ENCODE measurements at regions not wholly inside any gene's neighbourhood (a gene's known extent, or its start where the extent isn't known, plus 50 kb on each side); places are given as distances from the start of the nearest gene placed in this dataset.

DNA sequence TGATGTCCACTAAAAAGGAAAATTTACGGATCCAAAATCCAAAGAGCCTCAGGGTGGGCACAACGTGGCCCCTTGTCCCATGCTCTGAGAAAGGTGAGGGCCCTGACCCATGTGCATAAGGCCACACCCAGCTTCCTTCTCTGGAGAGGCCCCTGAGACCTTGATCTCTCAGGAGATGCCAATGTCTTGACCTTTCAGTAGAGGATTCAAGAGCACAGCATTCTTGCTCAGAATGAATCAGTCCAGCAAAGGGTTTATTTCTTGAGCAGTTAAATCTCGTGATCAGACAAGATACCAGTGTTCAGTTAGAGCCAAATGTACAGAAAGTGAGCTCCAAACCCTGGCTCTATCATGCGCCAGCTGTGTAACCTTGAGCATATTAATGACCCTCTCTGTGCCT lies 115.9 kb upstream of the DAPK1 start:
- TF ChIP-seq, protein P1, sequence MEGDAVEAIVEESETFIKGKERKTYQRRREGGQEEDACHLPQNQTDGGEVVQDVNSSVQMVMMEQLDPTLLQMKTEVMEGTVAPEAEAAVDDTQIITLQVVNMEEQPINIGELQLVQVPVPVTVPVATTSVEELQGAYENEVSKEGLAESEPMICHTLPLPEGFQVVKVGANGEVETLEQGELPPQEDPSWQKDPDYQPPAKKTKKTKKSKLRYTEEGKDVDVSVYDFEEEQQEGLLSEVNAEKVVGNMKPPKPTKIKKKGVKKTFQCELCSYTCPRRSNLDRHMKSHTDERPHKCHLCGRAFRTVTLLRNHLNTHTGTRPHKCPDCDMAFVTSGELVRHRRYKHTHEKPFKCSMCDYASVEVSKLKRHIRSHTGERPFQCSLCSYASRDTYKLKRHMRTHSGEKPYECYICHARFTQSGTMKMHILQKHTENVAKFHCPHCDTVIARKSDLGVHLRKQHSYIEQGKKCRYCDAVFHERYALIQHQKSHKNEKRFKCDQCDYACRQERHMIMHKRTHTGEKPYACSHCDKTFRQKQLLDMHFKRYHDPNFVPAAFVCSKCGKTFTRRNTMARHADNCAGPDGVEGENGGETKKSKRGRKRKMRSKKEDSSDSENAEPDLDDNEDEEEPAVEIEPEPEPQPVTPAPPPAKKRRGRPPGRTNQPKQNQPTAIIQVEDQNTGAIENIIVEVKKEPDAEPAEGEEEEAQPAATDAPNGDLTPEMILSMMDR (IDR thresholded peaks at IDR 0.05 in 2 of 3, conservative IDR thresholded peaks at IDR 0.05 in 1 of 3; ENCODE audit: borderline replicate concordance in 1 of 3, insufficient read depth in 1 of 3, low read depth in 2 of 3, low read length in 2 of 3): no peak
- no peak for TF ChIP-seq POLR2A (IDR thresholded peaks at IDR 0.05; ENCODE audit: borderline replicate concordance, extremely low read depth, insufficient read depth, insufficient read length)
- TF ChIP-seq REST (IDR thresholded peaks at IDR 0.05; ENCODE audit: low read depth): no peak

Measured in HCT116 (cell line).